Ovary (tissue), 3 donors: ENCODE measurements at regions not wholly inside any gene's neighbourhood (a gene's known extent, or its start where the extent isn't known, plus 50 kb on each side); places are given as distances from the start of the nearest gene placed in this dataset.

ENCODE experiments used
- EP300 ChIP-seq: sonication (generic); formaldehyde crosslinking; IDR thresholded peaks from one replicate; pipeline ENCODE4 v1.6.1; 2017; ENCODE audit warnings: antibody characterized with exemption
- POLR2A ChIP-seq: fragments of 450-650 bp; IDR thresholded peaks from one replicate; pipeline ENCODE4 v1.6.1; 2017; ENCODE audit warnings: antibody characterized with exemption, mild to moderate bottlenecking, moderate library complexity
- TF ChIP-seq, protein P1 (sequence below), 3 donors: fragments of 450-650 bp in 2 of 3; fragments of 200-600 bp in 1 of 3; IDR thresholded peaks; one replicate each; pipeline versions ENCODE4 v1.5.1 to v1.8.0; 2016 to 2022; ENCODE audit warnings: antibody characterized with exemption in 3 of 3, mild to moderate bottlenecking in 1 of 3
- donor health status: DM: no; HTN: no; CAD: no.

GRCh38 chr6:67886036-67886707 is 748.9 kb upstream of the ADGRB3 start:
- TF ChIP-seq EP300 (no peak), POLR2A (no peak)
- TF ChIP-seq, protein P1, sequence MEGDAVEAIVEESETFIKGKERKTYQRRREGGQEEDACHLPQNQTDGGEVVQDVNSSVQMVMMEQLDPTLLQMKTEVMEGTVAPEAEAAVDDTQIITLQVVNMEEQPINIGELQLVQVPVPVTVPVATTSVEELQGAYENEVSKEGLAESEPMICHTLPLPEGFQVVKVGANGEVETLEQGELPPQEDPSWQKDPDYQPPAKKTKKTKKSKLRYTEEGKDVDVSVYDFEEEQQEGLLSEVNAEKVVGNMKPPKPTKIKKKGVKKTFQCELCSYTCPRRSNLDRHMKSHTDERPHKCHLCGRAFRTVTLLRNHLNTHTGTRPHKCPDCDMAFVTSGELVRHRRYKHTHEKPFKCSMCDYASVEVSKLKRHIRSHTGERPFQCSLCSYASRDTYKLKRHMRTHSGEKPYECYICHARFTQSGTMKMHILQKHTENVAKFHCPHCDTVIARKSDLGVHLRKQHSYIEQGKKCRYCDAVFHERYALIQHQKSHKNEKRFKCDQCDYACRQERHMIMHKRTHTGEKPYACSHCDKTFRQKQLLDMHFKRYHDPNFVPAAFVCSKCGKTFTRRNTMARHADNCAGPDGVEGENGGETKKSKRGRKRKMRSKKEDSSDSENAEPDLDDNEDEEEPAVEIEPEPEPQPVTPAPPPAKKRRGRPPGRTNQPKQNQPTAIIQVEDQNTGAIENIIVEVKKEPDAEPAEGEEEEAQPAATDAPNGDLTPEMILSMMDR (IDR thresholded peaks at IDR 0.05), result no peak
